SHP77 (cell line): ENCODE measurements at regions not wholly inside any gene's neighbourhood (a gene's known extent, or its start where the extent isn't known, plus 50 kb on each side); places are given as distances from the start of the nearest gene placed in this dataset.

Source experiments
- DNase-seq, 2 experiments: peaks; one replicate each; lab custom pipeline; 2025; lab: John Stamatoyannopoulos, UW

- DNase-seq, result no peak
Measured at GRCh38 chr11:69378303-69379141, 84.6 kb downstream of the MYEOV start.

- no peak for DNase-seq
Measured at GRCh38 chr11:69380451-69380901, 86.5 kb downstream of the MYEOV start.

- DNase-seq, result no peak
Measured at GRCh38 chr11:69380921-69381581, 87.1 kb downstream of the MYEOV start.

DNA sequence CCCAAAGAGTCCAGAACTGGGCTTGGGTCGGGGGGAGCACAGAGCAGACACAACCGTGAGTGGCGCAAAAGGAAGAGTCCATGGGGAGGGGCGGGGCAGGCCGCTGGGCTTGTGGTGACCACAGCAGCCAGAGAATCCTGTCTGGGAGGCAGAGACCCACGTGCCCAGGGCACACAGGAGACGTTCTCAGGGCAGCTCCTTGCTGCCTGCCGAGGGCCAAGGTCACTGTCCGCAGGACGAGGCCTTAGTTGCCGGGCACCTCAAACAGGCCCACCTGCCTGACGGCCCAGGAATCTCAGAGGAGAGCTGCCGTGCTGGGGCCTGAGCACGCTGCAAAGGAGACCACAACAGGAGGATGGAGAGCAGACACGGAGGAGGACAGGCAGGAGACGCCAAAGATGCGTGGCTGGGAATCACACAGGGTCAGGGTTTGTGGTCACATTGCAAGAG, 87.8 kb downstream of the MYEOV start:
- DNase-seq, result no peak

DNA sequence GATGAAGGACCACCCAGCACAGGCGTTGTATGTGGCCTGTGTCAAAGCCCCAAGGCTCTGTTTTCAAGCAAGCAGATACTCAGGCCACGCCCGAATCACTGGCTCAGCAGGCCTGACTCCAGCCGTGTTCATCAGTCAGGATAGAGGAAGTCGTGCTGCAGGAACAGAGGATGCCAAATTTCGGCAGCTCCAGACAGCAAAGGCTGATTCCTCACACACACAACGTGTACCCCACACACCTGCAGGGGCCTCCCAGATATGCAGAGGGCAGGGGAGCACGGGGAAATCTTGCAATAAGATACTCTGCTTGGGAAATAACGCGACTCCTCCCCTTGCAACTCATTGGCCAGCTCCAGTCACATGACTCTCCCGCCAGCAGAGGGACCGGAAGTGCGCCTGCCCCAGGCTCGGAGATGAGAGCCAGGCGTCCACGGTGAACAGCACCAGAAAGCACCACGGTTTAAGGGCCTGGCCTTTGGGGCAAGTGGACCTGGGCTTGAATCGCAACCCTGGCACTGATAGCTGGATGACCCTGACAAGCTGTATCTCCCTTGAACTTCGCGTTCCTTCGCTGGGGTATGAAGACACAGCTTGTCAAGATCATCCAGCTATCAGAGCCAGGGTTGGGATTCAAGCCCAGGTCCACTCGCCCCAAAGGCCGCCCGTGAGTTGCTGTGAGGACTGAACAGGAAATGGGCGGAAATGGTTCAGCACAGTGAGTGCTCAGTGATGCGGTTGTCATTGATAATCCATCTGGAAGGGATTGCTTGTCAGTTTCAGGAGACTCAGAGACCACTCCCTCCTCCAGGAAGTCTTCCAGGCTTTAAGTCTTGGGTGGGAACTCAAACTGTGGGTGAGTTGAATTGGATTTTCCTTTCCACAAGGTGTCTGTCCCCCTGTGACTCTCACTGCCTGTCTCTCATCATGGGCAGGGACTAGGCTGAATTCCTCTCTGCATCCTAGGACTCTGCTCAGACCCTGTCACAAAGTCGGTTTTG, 88.5 kb downstream of the MYEOV start:
- peak; percentile 85 to 88 for DNase-seq

DNA sequence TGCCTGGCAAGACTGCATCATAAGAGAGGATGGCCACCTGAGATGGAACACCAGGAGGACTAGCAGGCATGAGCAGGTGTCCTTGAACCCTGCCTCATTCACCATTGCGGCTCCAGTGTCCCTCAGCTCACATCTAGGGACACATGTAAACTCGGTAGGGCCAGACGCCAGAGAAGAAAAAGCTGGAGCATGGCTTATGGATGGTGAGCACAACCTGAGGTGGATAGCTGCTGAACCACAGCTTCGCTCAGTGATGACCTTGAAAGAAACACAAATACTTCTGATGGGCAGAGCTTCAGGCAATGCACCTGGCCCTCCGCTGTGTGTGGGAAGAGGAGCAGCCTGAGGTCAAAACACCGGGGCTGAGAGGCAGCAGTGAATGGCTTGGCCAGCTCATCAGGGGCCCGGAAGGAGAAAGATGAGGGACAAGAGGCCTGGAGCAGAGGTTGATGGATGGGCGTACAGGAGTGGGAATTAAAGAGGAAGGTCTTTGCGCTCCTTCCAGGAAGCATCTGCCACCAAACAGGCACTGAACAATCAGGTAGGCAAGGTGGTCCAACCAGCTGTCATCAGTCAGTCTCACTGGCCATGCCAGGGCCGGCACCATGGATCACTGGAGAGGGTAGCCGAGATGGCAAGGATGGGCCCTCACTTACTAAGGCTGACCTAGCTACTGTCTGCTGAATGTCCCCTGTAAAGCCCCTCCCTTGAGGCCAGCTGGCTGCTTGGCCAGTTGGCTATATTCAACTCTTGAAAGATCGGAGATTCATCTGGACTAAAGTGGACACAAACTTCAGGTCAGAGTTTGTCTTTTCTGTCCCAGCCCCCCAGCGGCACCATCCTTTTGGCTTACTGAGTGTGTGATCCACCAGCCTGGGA, 89.7 kb downstream of the MYEOV start:
- no peak for DNase-seq

- DNase-seq, result no peak
Measured at GRCh38 chr11:69384251-69385143, 90.5 kb downstream of the MYEOV start.

- no peak for DNase-seq
Measured at GRCh38 chr11:69385144-69385820, 91.3 kb downstream of the MYEOV start.

DNA sequence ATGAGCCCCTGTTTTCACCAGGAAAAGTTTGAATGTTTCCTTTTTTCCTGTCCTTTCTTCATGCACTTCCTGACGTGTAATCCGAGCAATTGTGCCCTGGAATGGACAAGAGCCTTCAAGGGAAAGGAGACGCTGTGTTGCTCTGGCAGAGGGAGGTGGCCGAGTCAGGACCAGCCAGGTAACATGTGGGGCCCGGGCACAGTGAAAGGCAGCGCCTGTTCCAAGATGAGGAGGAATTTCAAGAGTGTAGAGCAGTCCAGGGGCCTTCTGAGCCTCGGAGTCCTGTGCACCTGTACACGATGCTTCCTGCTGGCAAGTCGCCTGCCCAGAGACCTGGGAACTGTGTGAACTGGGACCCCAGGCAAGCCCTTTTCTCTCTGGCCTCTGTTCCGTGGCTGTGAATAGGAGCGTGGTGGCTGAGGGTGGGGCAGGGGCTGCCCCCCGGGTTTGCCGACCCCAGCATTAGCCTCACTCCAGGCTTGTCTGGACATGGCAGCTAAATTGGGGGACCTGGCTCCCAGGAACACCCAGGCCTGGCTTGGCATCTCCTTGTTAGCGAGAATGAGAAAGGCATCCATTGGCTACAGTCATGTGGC, 92.0 kb downstream of the MYEOV start:
- DNase-seq, result no peak

GRCh38 chr11:69386594-69387408, 92.8 kb downstream of the MYEOV start:
- no peak for DNase-seq

GRCh38 chr11:69387409-69387885, 93.5 kb downstream of the MYEOV start:
- no peak for DNase-seq

- DNase-seq, result no peak
Measured at GRCh38 chr11:69388210-69388609, 93.3 kb upstream of the LINC01488 start.

DNA sequence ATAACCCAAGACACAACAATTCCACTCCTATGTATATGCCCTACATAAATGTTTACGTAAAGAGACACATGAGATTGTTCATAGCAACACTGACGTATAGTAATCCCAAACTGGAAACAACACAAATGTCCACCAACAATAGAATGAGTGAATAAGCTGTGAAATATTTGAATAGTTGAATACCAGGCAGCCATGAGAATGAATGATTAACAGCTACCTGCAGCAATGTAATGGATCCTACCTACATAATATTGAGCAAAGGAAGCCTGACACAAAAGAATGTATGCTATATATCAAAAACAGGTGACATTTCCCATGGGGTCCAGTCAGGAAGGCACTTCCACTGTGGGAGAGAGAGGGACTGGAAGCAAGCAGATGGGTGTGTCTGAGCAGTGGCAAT, 92.8 kb upstream of the LINC01488 start:
- no peak for DNase-seq

DNA sequence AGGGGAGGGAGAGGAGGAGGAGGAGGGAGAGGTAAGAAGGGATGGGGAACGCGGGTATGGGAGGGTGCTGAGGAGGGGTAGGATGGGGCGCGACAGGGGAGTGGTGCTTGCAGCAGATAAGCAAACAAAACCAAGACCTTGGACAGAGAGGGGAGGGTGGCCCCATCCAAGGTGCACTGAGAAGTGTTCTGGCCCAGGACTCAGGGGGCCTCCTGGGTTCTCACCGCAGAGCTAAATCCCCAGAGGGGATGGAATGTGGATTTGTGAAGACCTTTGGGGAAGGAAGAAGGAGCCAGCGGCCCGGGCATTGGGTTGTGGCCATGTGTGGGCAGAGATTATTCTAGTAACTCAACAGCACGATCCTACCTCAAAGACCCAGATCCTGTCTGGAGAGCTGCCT, 90.9 kb upstream of the LINC01488 start:
- no peak for DNase-seq

- DNase-seq, result no peak
Measured at GRCh38 chr11:69391192-69392103, 90.0 kb upstream of the LINC01488 start.

- no peak for DNase-seq
Measured at GRCh38 chr11:69392104-69392653, 89.3 kb upstream of the LINC01488 start.
